ENCODE measurements at regions not wholly inside any gene's neighbourhood (a gene's known extent, or its start where the extent isn't known, plus 50 kb on each side); places are given as distances from the start of the nearest gene placed in this dataset.
"Not testable (repeated sequence)": the region's sequence is repeated elsewhere in the genome, so short reads cannot be mapped to it uniquely, and the experiment has no call there.

DNA sequence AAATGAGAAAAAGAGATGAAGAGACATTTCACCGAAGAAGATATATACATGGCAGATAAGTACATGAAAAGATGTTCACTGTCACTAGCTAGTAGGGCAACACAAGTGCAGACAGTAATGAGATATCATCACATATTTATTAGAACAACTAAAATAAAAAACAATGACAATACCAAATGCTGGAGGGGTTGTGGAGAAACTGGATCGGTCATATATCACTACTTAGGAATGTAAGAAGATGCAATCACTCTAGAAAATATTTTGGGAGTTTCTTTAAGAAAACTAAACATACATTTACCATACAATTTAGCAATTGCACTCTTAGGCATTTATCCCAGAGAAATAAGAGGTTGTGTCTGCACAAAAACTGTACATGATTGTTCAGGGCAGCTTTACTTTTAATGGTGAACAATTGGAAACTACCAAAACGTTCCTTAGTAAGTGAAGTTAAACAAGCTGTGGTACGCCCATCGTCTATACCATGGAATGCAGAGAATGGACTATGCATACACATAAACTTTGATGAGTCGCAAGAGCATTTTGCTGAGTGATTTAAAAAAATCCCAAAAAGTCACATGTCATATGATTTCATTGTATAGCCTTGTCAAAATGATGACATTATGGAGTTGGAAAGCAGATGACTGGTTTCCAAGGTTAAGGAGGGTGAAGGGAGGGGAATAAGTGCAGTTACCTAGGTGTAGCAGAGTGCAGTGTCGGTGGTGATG lies 149.0 kb upstream of the UBE3A start:
- peaks cover 4% of the 10 kb centered on the region for H3K9me3 Mint-ChIP-seq

GRCh38 chr15:25582886-25583285 lies 144.1 kb upstream of the UBE3A start:
- Mint-ChIP-seq H3K27ac (no peak overlapping the region), H3K36me3 (no peaks in the 10 kb centered on the region), H3K4me3 (no peak overlapping the region), H3K27me3 (no peaks in the 10 kb centered on the region), H3K9me3 (peaks cover 4% of the 10 kb centered on the region), H3K4me1 (no peaks in the 10 kb centered on the region)
- CTCF ChIA-PET = interaction anchor here (0.6 kb wide), 1 partner anchor 27 kb away, joined by 3 read pairs; no protein-coding TSS in a partner anchor
- DNase-seq = no peak

More for the DNA sequence above, 149.0 kb upstream of the UBE3A start:
- no peaks in the 10 kb centered on the region for H3K36me3 Mint-ChIP-seq
- H3K4me3 Mint-ChIP-seq = no peak overlapping the region
- H3K4me1 Mint-ChIP-seq = no peaks in the 10 kb centered on the region
- no peak for DNase-seq
- H3K27ac Mint-ChIP-seq = no peak overlapping the region
- no peaks in the 10 kb centered on the region for H3K27me3 Mint-ChIP-seq
- CTCF ChIA-PET = no interaction called here

DNA sequence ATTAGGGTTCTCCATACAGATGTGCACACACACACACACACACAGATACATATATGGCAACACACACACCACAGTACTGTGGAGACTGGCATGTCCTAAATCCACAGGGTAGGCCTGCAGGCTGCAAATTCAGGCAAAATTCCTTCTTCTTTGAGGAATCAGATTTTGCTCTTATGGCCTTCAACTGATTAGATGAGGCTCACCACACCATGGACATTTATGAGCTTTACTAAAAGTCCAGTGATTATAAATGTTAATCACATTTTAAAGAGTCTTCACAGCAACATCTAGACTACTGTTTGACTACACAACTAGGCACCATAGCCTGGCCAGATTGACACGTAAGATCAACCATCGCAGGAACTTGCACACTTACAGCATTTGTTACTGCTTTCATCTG lies 140.3 kb upstream of the UBE3A start:
- CTCF ChIA-PET = no interaction called here
- no peaks in the 10 kb centered on the region for H3K4me1 Mint-ChIP-seq

DNA sequence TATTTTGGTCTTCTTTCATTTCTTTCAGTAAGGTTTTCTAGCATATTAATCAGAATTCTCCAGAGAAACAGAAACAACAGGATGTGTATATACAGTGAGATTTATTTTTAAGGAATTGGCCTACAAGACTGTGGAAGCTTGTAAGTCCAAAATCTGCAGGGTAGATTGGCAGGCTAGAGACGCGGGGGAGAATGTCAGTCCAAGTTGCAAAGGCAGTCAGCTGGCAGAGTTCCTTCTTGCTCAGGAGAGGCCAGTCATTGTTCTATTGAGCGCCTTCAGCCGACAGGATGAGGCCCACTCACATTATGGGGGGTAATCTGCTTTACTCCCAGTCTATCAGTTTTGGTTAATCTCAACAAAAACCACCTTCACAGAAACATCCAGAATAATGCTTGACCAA lies 133.4 kb upstream of the UBE3A start:
- Mint-ChIP-seq H3K4me1 (no peaks in the 10 kb centered on the region), H3K36me3 (no peaks in the 10 kb centered on the region), H3K27ac (no peak overlapping the region), H3K27me3 (no peaks in the 10 kb centered on the region), H3K9me3 (peaks cover 4% of the 10 kb centered on the region), H3K4me3 (no peak overlapping the region)
- no peak for DNase-seq
- CTCF ChIA-PET = no interaction called here

More for the DNA sequence above, 140.3 kb upstream of the UBE3A start:
- no peak overlapping the region for H3K4me3 Mint-ChIP-seq
- no peaks in the 10 kb centered on the region for H3K9me3 Mint-ChIP-seq
- no peak overlapping the region for H3K27ac Mint-ChIP-seq
- no peaks in the 10 kb centered on the region for H3K36me3 Mint-ChIP-seq
- no peaks in the 10 kb centered on the region for H3K27me3 Mint-ChIP-seq
- DNase-seq = no peak

GRCh38 chr15:25568751-25569150 lies 129.9 kb upstream of the UBE3A start:
- CTCF ChIA-PET = no interaction called here

GRCh38 chr15:25566545-25566944 lies 127.7 kb upstream of the UBE3A start:
- H3K27me3 Mint-ChIP-seq, H3K36me3 Mint-ChIP-seq, H3K4me3 Mint-ChIP-seq, H3K4me1 Mint-ChIP-seq, H3K27ac Mint-ChIP-seq, CTCF ChIA-PET, DNase-seq: not testable (repeated sequence)
- peaks cover 12% of the 10 kb centered on the region for H3K9me3 Mint-ChIP-seq

More at GRCh38 chr15:25568751-25569150, 129.9 kb upstream of the UBE3A start:
- Mint-ChIP-seq H3K9me3 (peaks cover 12% of the 10 kb centered on the region), H3K4me3 (no peak overlapping the region), H3K36me3 (no peaks in the 10 kb centered on the region), H3K27me3 (no peaks in the 10 kb centered on the region), H3K27ac (no peak overlapping the region), H3K4me1 (no peaks in the 10 kb centered on the region)
- no peak for DNase-seq

DNA sequence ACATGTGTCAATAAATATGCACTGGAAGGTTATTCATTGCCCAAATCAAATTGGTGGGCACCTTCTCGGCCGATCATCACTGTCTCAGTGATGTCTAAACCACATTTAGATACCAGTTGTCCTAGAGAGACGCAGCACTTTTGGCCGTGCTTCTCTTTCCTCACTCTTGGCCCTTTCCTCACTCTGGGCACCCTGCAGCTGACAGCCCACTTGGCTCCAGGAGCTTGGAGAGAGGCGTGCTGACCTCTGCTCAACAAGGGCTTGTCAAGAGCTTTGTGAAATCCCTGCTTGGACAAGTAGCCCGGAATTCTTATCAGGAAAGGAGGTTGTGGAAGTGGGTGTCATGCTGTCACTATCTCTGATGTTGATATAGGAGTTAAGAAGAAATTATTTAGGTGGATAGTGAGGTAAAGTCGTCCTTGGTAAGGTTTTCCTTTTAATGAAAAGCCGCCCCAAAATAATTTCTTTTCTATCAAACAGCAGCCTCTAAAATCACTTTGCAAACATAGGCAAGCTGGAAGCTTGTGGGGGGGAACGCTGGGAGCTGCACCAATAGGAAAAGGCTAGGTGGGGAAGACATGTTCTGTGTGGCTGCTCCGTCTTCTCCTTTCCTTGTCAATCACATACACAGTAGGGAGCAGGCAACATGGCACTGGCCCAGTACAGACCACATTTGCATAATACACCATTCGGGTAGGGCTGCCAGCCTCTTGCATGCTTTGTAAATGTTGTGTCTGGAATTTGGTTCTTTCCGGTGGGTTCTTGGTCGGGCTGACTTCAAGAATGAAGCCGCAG lies 126.8 kb upstream of the UBE3A start:
- no peaks in the 10 kb centered on the region for H3K36me3 Mint-ChIP-seq
- no peak overlapping the region for H3K4me3 Mint-ChIP-seq
- H3K9me3 Mint-ChIP-seq = peaks cover 12% of the 10 kb centered on the region
- H3K4me1 Mint-ChIP-seq = no peaks in the 10 kb centered on the region
- H3K27me3 Mint-ChIP-seq = no peaks in the 10 kb centered on the region
- no peak overlapping the region for H3K27ac Mint-ChIP-seq
- DNase-seq = no peak
- CTCF ChIA-PET = interaction anchor here (0.6 kb wide), 1 partner anchor 370 kb away, joined by 3 read pairs; no protein-coding TSS in a partner anchor

DNA sequence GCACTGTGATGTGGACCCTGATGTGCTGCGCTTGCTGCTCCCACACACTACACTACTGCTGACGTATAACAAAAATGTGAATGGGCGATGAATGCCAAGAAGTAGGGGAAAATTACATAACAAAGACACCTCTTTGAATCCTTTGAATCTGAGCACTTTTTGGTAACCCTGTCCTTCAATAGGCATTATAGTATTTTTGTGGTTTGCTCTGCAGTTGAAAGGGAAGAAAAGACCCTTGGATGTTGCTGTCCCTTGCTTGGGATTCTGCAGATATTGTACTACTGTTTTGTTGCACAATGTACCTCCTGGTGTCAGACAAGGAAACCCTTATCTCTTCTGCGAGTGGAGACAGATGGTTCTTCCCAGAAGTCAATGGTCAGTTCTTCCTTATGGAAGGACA lies 124.8 kb upstream of the UBE3A start:
- H3K36me3 Mint-ChIP-seq = no peaks in the 10 kb centered on the region
- H3K27ac Mint-ChIP-seq = no peak overlapping the region
- no peak for DNase-seq
- no peak overlapping the region for H3K4me3 Mint-ChIP-seq
- H3K27me3 Mint-ChIP-seq = no peaks in the 10 kb centered on the region
- peaks cover 12% of the 10 kb centered on the region for H3K9me3 Mint-ChIP-seq
- CTCF ChIA-PET = no interaction called here
- H3K4me1 Mint-ChIP-seq = no peaks in the 10 kb centered on the region

DNA sequence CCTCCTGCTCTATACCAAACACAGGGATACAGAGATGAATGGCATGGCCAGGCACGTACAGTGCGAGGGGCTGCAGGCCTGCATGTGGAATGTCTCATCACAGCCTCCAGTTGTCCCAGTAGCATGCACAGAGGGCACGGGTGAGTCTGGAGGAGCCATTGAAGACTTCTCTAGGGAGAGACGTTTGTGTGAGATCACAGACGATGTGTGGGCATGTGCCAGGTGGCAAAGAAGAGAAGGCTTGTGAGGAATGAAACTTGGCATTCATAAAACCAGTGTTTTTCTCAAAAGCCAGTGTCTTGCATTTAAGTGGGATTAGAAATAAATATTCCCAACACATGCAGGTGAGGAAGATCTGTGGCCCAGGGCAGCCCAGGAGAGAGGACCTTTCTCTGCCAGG lies 119.1 kb upstream of the UBE3A start:
- H3K27me3 Mint-ChIP-seq = no peaks in the 10 kb centered on the region
- H3K36me3 Mint-ChIP-seq = no peaks in the 10 kb centered on the region
- no peak for DNase-seq
- no peaks in the 10 kb centered on the region for H3K4me1 Mint-ChIP-seq
- no peak overlapping the region for H3K4me3 Mint-ChIP-seq
- H3K27ac Mint-ChIP-seq = no peak overlapping the region
- CTCF ChIA-PET = no interaction called here
- no peaks in the 10 kb centered on the region for H3K9me3 Mint-ChIP-seq

DNA sequence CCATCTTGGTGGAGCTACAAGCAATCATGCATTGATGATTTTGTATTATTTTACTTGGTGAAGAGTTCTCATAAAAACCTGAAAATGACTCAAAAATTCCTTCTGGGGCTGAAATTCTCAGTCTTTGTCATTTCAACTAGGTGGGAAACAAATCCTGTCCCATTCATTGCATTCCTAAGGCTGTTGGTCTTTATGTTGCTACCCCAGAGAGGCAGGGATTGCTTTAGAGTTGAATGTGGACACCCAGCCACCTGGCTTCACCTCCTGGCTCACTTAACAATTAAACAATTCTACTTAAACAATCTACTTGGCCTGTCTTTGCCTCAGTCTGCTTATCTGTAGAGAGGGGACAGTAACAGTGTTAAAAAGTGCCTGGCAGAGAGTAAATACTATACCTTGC lies 117.3 kb upstream of the UBE3A start:
- no peaks in the 10 kb centered on the region for H3K27me3 Mint-ChIP-seq
- H3K27ac Mint-ChIP-seq = no peak overlapping the region
- peaks cover 3% of the 10 kb centered on the region for H3K9me3 Mint-ChIP-seq
- DNase-seq = no peak
- H3K36me3 Mint-ChIP-seq = no peaks in the 10 kb centered on the region
- CTCF ChIA-PET = no interaction called here
- H3K4me3 Mint-ChIP-seq = no peak overlapping the region
- H3K4me1 Mint-ChIP-seq = no peaks in the 10 kb centered on the region

DNA sequence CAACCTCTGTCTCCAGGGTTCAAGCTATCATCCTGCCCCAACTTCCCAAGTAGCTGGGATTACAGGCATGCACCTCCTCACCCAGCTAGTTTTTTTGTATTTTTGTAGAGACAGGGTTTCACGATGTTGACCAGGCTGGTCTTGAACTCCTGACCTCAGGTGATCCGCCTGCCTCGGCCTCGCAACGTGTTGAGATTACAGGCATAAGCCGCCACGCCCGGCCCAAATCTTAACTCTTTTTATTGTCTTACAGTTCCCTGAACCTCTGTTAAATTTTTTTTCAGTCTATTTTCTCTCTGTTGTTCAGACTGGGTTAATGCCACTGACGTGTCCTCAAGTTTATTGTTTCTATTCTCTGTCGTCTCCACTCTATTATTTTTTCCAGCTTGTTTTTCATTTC lies 115.8 kb upstream of the UBE3A start:
- Mint-ChIP-seq H3K4me3 (no peak overlapping the region), H3K4me1 (no peaks in the 10 kb centered on the region), H3K27me3 (no peaks in the 10 kb centered on the region), H3K9me3 (peaks cover 3% of the 10 kb centered on the region), H3K27ac (no peak overlapping the region), H3K36me3 (no peaks in the 10 kb centered on the region)
- CTCF ChIA-PET = no interaction called here
- DNase-seq = no peak

DNA sequence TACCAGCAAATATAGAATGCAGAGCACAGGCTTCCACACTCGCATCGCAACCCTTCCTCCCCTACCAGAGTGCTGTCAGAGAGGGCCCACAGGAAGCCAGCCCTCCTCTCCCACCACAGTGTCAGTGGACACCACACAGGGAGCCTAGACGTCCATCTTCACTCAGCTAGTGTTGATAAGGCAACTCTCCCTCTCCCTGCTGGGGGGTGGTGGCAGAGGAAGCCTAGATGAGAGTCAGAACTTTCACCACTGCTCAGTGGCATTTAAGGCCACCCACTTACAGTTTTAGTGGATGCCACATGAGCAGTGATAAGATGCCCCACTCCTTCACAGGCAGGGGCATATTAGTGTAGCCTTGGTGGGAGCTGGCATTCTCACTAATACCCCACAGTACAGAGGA lies 109.8 kb upstream of the UBE3A start:
- H3K4me1 Mint-ChIP-seq = no peaks in the 10 kb centered on the region
- H3K9me3 Mint-ChIP-seq = peaks cover 3% of the 10 kb centered on the region
- no peak overlapping the region for H3K4me3 Mint-ChIP-seq
- H3K27ac Mint-ChIP-seq = no peak overlapping the region
- H3K27me3 Mint-ChIP-seq = no peaks in the 10 kb centered on the region
- H3K36me3 Mint-ChIP-seq = no peaks in the 10 kb centered on the region
- DNase-seq = no peak
- CTCF ChIA-PET = no interaction called here

GRCh38 chr15:25545889-25546288 lies 107.1 kb upstream of the UBE3A start:
- Mint-ChIP-seq H3K27ac (no peak overlapping the region), H3K36me3 (no peaks in the 10 kb centered on the region)
- CTCF ChIA-PET = no interaction called here

DNA sequence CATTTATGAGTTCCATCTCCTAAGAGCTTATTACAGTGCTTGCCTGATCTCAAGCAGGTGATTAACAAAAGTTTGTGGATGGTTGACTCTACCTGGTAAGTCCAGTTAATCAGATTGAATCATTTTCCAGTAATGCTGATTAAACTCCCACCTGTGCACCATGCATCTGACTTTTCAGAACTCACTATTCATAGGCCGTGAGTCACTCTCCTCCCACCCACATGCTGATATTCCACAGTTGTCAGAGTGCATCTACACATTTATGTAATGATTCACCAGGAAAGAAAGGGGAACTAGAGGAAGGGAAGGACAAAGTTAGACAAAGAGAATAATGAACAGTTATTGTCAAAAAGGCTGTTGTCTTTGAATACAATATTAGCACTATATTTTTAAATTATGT lies 106.2 kb upstream of the UBE3A start:
- no peaks in the 10 kb centered on the region for H3K4me1 Mint-ChIP-seq
- no peak for DNase-seq
- no peaks in the 10 kb centered on the region for H3K36me3 Mint-ChIP-seq
- CTCF ChIA-PET = no interaction called here
- H3K9me3 Mint-ChIP-seq = no peaks in the 10 kb centered on the region
- no peak overlapping the region for H3K27ac Mint-ChIP-seq
- no peaks in the 10 kb centered on the region for H3K27me3 Mint-ChIP-seq
- H3K4me3 Mint-ChIP-seq = no peak overlapping the region

More at GRCh38 chr15:25545889-25546288, 107.1 kb upstream of the UBE3A start:
- DNase-seq = no peak
- H3K27me3 Mint-ChIP-seq = no peaks in the 10 kb centered on the region
- H3K4me3 Mint-ChIP-seq = no peak overlapping the region
- no peaks in the 10 kb centered on the region for H3K9me3 Mint-ChIP-seq
- no peaks in the 10 kb centered on the region for H3K4me1 Mint-ChIP-seq

GRCh38 chr15:25544076-25544475 lies 105.3 kb upstream of the UBE3A start:
- Mint-ChIP-seq H3K4me1 (no peaks in the 10 kb centered on the region), H3K27ac (no peak overlapping the region), H3K36me3 (no peaks in the 10 kb centered on the region), H3K9me3 (no peaks in the 10 kb centered on the region), H3K4me3 (no peak overlapping the region), H3K27me3 (no peaks in the 10 kb centered on the region)
- CTCF ChIA-PET = no interaction called here
- DNase-seq = no peak

All from activated naive CD4-positive, alpha-beta T cell treated with anti-CD3 and anti-CD28 coated beads, Interleukin-2, amount 10 ng/mL, durations not matched to agents 7 days and 5 days (primary cell).